UCSD-AML1 (cell line): ENCODE measurements at regions not wholly inside any gene's neighbourhood (a gene's known extent, or its start where the extent isn't known, plus 50 kb on each side); places are given as distances from the start of the nearest gene placed in this dataset.
A peak's percentile ranks its signal among the peaks of the same experiment; 100 is the strongest.

Experiments
- DNase-seq: peaks from one replicate; lab custom pipeline; 2025; ENCODE audit not compliant: unreplicated experiment; lab: John Stamatoyannopoulos, UW

GRCh38 chr12:124415064-124415463 is 120.2 kb downstream of the RFLNA start:
- no peak for DNase-seq

- DNase-seq = no peak
Observed at GRCh38 chr12:124413915-124414314, 119.0 kb downstream of the RFLNA start.

GRCh38 chr12:124413401-124413800 is 118.5 kb downstream of the RFLNA start:
- no peak for DNase-seq

- no peak for DNase-seq
Observed at GRCh38 chr12:124412646-124413015, 117.7 kb downstream of the RFLNA start.

GRCh38 chr12:124411953-124412645 is 117.2 kb downstream of the RFLNA start:
- DNase-seq = no peak

- no peak for DNase-seq
Observed at GRCh38 chr12:124411281-124411878, 116.5 kb downstream of the RFLNA start.

- DNase-seq = no peak
Observed at GRCh38 chr12:124410354-124411175, 115.7 kb downstream of the RFLNA start.

GRCh38 chr12:124408822-124409517 is 114.1 kb downstream of the RFLNA start:
- DNase-seq = no peak

- no peak for DNase-seq
Observed at GRCh38 chr12:124407074-124407473, 112.2 kb downstream of the RFLNA start.

GRCh38 chr12:124406043-124406442 is 111.2 kb downstream of the RFLNA start:
- DNase-seq = no peak

- DNase-seq = no peak
Observed at GRCh38 chr12:124405592-124405991, 110.7 kb downstream of the RFLNA start.

GRCh38 chr12:124405151-124405550 is 110.3 kb downstream of the RFLNA start:
- DNase-seq = no peak

- DNase-seq = no peak
Observed at GRCh38 chr12:124404162-124404784, 109.4 kb downstream of the RFLNA start.

- no peak for DNase-seq
Observed at GRCh38 chr12:124403273-124403672, 108.4 kb downstream of the RFLNA start.

GRCh38 chr12:124402248-124403066 is 107.6 kb downstream of the RFLNA start:
- DNase-seq = no peak

- no peak for DNase-seq
Observed at GRCh38 chr12:124401704-124402221, 106.9 kb downstream of the RFLNA start.

GRCh38 chr12:124400124-124400523 is 105.2 kb downstream of the RFLNA start:
- DNase-seq = no peak

GRCh38 chr12:124399622-124400021 is 104.7 kb downstream of the RFLNA start:
- DNase-seq = peak; percentile 37

- DNase-seq = no peak
Observed at GRCh38 chr12:124398578-124399227, 103.8 kb downstream of the RFLNA start.
